Neural cell (in vitro differentiated cells): ENCODE measurements at regions not wholly inside any gene's neighbourhood (a gene's known extent, or its start where the extent isn't known, plus 50 kb on each side); places are given as distances from the start of the nearest gene placed in this dataset.

Experiments
- CTCF ChIP-seq: fragments of 450-650 bp; IDR thresholded peaks from 2 replicates; pipeline ENCODE4 v1.5.1; 2014; ENCODE audit warnings: antibody characterized with exemption, mild to moderate bottlenecking, moderate library complexity; ENCODE audit not compliant: poor library complexity, severe bottlenecking
- EP300 ChIP-seq: fragments of 450-650 bp; conservative IDR thresholded peaks from 2 replicates; pipeline ENCODE4 v1.6.1; 2014; ENCODE audit warnings: antibody characterized with exemption, mild to moderate bottlenecking, moderate library complexity; ENCODE audit not compliant: poor library complexity, severe bottlenecking
- EZH2 ChIP-seq: fragments of 200-600, 300-800 bp; shearing (Covaris generic), sonication (generic); IDR thresholded peaks from 2 replicates; pipeline ENCODE4 v1.6.1; 2014; ENCODE audit warnings: antibody characterized with exemption, low read length, borderline replicate concordance, mild to moderate bottlenecking; ENCODE audit not compliant: insufficient read depth, poor library complexity, severe bottlenecking
- MXI1 ChIP-seq: fragments of 450-650 bp; conservative IDR thresholded peaks from 2 replicates; pipeline ENCODE4 v1.6.1; 2014; ENCODE audit warnings: antibody characterized with exemption, mild to moderate bottlenecking; ENCODE audit not compliant: poor library complexity, severe bottlenecking
- POLR2AphosphoS5 ChIP-seq: IDR thresholded peaks from 2 replicates; pipeline ENCODE4 v1.6.1; 2012
- RAD21 ChIP-seq: fragments of 450-650 bp; conservative IDR thresholded peaks from 2 replicates; pipeline ENCODE4 v1.6.1; 2014; ENCODE audit warnings: antibody characterized with exemption, mild to moderate bottlenecking, moderate library complexity
- SMC3 ChIP-seq: fragments of 450-650 bp; conservative IDR thresholded peaks from 2 replicates; pipeline ENCODE4 v1.6.1; 2014; ENCODE audit warnings: antibody characterized with exemption, mild to moderate bottlenecking, moderate library complexity; ENCODE audit not compliant: poor library complexity
- TAF1 ChIP-seq: IDR thresholded peaks from 2 replicates; pipeline ENCODE4 v1.6.1; 2012; ENCODE audit warnings: low read depth
- TF ChIP-seq, protein P1 (sequence below): IDR thresholded peaks from 2 replicates; pipeline ENCODE4 v1.6.1; 2012; ENCODE audit warnings: borderline replicate concordance

GRCh38 chr7:114310345-114311110 is 104.1 kb upstream of the FOXP2 start:
- no peak for TF ChIP-seq POLR2AphosphoS5
- TF ChIP-seq CTCF = peak; percentile 18
- no peak for TF ChIP-seq EZH2
- TF ChIP-seq, protein P1, sequence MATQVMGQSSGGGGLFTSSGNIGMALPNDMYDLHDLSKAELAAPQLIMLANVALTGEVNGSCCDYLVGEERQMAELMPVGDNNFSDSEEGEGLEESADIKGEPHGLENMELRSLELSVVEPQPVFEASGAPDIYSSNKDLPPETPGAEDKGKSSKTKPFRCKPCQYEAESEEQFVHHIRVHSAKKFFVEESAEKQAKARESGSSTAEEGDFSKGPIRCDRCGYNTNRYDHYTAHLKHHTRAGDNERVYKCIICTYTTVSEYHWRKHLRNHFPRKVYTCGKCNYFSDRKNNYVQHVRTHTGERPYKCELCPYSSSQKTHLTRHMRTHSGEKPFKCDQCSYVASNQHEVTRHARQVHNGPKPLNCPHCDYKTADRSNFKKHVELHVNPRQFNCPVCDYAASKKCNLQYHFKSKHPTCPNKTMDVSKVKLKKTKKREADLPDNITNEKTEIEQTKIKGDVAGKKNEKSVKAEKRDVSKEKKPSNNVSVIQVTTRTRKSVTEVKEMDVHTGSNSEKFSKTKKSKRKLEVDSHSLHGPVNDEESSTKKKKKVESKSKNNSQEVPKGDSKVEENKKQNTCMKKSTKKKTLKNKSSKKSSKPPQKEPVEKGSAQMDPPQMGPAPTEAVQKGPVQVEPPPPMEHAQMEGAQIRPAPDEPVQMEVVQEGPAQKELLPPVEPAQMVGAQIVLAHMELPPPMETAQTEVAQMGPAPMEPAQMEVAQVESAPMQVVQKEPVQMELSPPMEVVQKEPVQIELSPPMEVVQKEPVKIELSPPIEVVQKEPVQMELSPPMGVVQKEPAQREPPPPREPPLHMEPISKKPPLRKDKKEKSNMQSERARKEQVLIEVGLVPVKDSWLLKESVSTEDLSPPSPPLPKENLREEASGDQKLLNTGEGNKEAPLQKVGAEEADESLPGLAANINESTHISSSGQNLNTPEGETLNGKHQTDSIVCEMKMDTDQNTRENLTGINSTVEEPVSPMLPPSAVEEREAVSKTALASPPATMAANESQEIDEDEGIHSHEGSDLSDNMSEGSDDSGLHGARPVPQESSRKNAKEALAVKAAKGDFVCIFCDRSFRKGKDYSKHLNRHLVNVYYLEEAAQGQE = no peak
- TF ChIP-seq RAD21 = peak; percentile 21
- TF ChIP-seq TAF1 = no peak
- no peak for TF ChIP-seq EP300
- no peak for TF ChIP-seq SMC3
- TF ChIP-seq MXI1 = no peak
